NT2/D1 (cell line): ENCODE measurements at regions not wholly inside any gene's neighbourhood (a gene's known extent, or its start where the extent isn't known, plus 50 kb on each side); places are given as distances from the start of the nearest gene placed in this dataset.

Experiments
- SUZ12 ChIP-seq: IDR thresholded peaks from 2 replicates; pipeline ENCODE4 v1.6.1; 2011; ENCODE audit not compliant: insufficient read length, insufficient read depth; ENCODE audit errors: extremely low read depth
- YY1 ChIP-seq: IDR thresholded peaks from 2 replicates; pipeline ENCODE4 v1.6.1; 2011; ENCODE audit not compliant: insufficient read length, insufficient read depth

DNA sequence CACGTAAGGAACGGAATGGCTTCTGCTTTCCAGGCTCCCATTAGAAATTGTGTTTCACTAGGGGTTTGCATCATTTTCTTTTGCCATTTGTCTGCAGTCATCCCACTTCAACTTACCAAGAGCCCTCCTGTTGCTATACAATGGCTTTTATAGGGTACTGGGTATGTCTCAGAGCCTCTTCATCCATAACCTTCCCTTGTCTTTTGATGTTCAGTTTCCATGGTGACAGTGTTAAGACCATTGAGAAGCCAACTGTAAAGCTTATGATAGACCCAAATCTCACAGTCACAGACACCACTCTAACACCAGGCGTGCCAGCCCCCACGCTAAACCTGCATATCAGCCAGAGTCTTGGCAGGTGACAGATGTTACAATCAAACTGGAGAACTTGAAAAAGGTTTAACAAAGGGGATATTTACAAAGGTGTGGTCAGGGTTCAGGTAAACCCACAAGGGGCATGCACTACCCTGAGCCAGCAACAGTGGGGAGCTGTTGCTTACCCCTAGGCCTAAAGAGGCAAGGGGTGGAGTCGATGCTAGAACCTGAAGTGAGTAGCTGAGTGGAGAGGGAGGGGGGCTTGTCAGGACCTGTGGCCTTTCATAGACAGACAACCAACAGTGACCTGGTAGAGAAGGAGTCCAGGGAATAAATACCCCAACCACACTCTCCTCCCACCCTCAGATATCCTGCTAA, 53.2 kb upstream of the ABLIM1 start:
- TF ChIP-seq YY1 (no peak), SUZ12 (no peak)
